Caki2 (cell line): ENCODE measurements at regions not wholly inside any gene's neighbourhood (a gene's known extent, or its start where the extent isn't known, plus 50 kb on each side); places are given as distances from the start of the nearest gene placed in this dataset.
"Not testable (repeated sequence)": the region's sequence is repeated elsewhere in the genome, so short reads cannot be mapped to it uniquely, and the experiment has no call there.

ENCODE experiments used
- DNase-seq: peaks from one replicate; pipeline ENCODE4 v3.0.0-alpha.2; 2015; ENCODE audit warnings: low read depth
- in situ Hi-C: cut with HindIII; loops from 2 replicates; pipeline ENCODE4 v1.10.0; 2016; ENCODE audit warnings: low sequenced_read_pairs, low pct_unique_long_range_greater_than_20kb, mixed read lengths

GRCh38 chr16:59350670-59351069 lies 616.6 kb upstream of the GOT2 start:
- in situ Hi-C loops = no loop called here

GRCh38 chr16:59342669-59343068 lies 608.6 kb upstream of the GOT2 start:
- in situ Hi-C loops = no loop called here
- DNase-seq = no peak

More at GRCh38 chr16:59350670-59351069, 616.6 kb upstream of the GOT2 start:
- no peak for DNase-seq

GRCh38 chr16:59341368-59341767 lies 607.3 kb upstream of the GOT2 start:
- DNase-seq = no peak
- in situ Hi-C loops = no loop called here

- in situ Hi-C loops = no loop called here
- no peak for DNase-seq
Observed at GRCh38 chr16:59339871-59340270, 605.8 kb upstream of the GOT2 start.

- in situ Hi-C loops = no loop called here
- no peak for DNase-seq
Observed at GRCh38 chr16:59336136-59336695, 602.1 kb upstream of the GOT2 start.

GRCh38 chr16:59331708-59332107 lies 597.6 kb upstream of the GOT2 start:
- DNase-seq, in situ Hi-C loops: not testable (repeated sequence)

GRCh38 chr16:59330019-59330670 lies 596.0 kb upstream of the GOT2 start:
- no peak for DNase-seq
- in situ Hi-C loops = no loop called here

- DNase-seq = no peak
- in situ Hi-C loops = no loop called here
Observed at GRCh38 chr16:59328961-59329360, 594.8 kb upstream of the GOT2 start.

- in situ Hi-C loops = no loop called here
- no peak for DNase-seq
Observed at GRCh38 chr16:59327894-59328293, 593.8 kb upstream of the GOT2 start.

- in situ Hi-C loops = no loop called here
- no peak for DNase-seq
Observed at GRCh38 chr16:59326955-59327354, 592.8 kb upstream of the GOT2 start.

GRCh38 chr16:59324462-59324861 lies 590.3 kb upstream of the GOT2 start:
- DNase-seq = peak; percentile 42
- in situ Hi-C loops = no loop called here

GRCh38 chr16:59320657-59321056 lies 586.5 kb upstream of the GOT2 start:
- in situ Hi-C loops = no loop called here
- DNase-seq = no peak

GRCh38 chr16:59319871-59320270 lies 585.8 kb upstream of the GOT2 start:
- in situ Hi-C loops = no loop called here
- no peak for DNase-seq

GRCh38 chr16:59305850-59306249 lies 571.7 kb upstream of the GOT2 start:
- no peak for DNase-seq
- in situ Hi-C loops = no loop called here

GRCh38 chr16:59296888-59297287 lies 562.8 kb upstream of the GOT2 start:
- no peak for DNase-seq
- in situ Hi-C loops = no loop called here

- in situ Hi-C loops = no loop called here
Observed at GRCh38 chr16:59295993-59296736, 562.0 kb upstream of the GOT2 start.

GRCh38 chr16:59295474-59295873 lies 561.4 kb upstream of the GOT2 start:
- no peak for DNase-seq
- in situ Hi-C loops = no loop called here

More at GRCh38 chr16:59295993-59296736, 562.0 kb upstream of the GOT2 start:
- DNase-seq = no peak

GRCh38 chr16:59290718-59291117 lies 556.6 kb upstream of the GOT2 start:
- no peak for DNase-seq

GRCh38 chr16:59289151-59289550 lies 555.0 kb upstream of the GOT2 start:
- DNase-seq = no peak
- in situ Hi-C loops = no loop called here

More at GRCh38 chr16:59290718-59291117, 556.6 kb upstream of the GOT2 start:
- in situ Hi-C loops = no loop called here
